Activated T-helper 1 cell treated with Interleukin-2 at 50 U/mL for 16 hours (primary cell): ENCODE measurements at regions not wholly inside any gene's neighbourhood (a gene's known extent, or its start where the extent isn't known, plus 50 kb on each side); places are given as distances from the start of the nearest gene placed in this dataset.

ENCODE experiments used
- DNase-seq: peaks from one replicate; pipeline ENCODE4 v3.0.0-alpha.2; 2020; ENCODE audit warnings: low read depth

DNA sequence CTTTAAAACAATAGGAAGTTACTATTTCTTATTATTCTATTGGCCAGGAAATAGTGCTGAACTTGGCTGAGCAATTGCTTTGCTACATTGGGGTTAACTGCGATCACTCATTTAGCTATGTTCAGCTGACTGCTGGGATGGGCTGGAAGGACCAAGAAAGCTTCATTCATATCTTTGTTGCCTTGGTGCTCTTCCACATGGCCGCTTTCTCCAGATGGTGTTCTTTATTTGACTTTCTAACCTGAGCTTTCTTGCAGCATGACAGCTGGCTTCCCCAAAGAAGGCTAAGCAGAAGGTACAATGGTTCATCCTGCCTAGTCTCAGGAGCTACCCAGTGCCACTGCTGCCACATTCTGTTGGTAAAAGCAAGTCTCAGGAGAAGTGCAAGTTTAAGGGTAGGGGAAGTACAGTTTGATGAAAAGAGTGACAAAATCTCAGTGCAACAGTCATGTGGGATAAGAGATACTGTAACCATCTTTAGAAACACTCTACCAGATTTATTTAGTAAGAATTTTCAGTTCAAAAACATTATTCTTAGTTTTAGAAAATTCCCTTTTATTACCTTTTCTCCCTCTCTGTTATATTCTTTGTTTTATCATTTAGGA is 180.6 kb upstream of the RBMS1 start:
- no peak for DNase-seq

DNA sequence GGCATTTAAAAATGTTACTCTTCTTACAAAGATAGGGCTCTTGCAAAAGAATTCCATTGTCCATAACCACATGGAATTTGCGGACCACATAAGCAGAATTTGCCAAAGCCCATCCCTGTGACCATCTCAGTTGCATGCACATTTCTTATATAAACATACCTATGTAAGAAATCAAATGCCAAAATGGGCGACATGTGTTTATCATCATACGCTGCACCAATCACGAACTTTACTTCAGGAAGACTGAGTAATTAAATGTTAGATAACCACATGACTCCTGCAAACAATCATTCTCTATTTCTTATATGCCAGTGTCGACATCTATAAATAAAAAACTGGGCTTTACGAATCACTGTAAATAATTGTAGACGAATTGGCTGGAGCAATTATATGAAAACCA is 186.1 kb upstream of the RBMS1 start:
- DNase-seq = no peak

DNA sequence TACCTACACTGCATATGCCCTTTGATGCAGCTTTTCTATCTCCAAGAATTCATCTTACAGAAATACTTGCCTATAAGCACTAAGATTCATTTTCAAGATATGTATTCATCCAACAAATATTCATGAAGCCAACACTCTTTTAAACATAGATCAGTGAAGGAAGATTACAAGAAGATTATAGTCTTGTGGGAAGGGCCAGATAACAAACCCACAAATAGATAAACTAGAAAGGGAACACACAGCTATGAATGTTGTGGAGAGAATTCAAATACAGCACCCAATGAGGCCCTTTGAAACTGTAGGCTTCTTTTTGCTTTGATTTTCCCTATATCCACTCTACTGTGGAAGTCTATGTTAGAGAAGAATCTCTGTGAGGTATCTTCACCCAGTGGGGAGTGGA is 186.7 kb upstream of the RBMS1 start:
- no peak for DNase-seq

DNA sequence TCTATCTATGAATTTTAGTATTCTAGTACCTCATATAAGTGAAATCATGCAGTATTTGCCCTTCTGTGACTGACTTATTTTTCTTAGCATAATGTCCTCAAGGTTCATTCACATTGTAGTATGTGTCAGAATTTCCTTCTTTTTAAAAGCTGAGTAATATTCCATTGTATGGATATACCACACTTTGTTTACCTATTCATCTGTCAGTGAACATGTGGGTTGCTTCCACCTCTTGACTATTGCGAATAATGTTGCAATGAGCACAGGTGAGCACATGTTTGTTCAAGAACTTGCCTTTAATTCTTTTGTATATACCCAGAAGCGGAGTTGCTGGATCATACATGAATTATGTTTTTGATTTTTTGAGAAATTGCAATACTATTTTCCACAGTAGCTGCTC is 187.4 kb upstream of the RBMS1 start:
- no peak for DNase-seq

DNA sequence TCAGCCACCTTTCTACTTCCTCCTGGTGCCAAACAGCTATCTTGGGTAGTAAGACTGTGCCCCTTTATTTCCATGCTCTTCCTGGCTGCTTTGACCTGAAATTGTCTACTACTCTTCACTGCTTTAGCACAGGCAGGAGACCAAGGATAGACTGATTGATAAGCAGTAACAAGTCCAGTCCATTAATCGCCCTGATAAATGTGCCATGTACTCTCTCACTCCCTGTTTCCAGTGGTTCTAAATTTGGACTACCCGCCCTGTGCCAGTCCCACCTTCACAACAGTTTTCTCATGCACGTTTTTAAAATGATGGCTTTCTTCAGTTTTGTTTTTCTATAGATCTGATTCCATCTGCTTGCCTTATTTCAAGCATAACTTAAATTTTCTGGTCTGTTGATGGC is 189.6 kb upstream of the RBMS1 start:
- no peak for DNase-seq

DNA sequence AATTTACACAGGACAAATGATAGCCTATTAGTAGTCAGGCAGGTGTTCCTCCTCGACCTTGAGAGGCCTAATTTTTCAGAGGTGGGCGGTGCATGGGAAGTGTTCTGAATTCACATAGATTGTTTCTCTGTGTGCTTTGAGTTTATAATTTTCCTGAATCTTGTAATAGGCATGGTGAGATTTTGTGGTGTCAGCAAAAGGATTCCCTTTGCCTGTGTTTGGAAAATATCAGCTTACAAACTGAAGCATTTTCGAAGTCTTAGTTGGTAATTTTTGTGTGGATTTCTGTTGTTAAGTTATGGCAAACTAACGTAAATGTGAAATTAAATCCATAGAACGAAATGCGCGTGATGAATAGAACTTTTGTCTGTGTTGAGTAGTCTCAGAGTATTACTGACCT is 194.0 kb upstream of the RBMS1 start:
- no peak for DNase-seq

DNA sequence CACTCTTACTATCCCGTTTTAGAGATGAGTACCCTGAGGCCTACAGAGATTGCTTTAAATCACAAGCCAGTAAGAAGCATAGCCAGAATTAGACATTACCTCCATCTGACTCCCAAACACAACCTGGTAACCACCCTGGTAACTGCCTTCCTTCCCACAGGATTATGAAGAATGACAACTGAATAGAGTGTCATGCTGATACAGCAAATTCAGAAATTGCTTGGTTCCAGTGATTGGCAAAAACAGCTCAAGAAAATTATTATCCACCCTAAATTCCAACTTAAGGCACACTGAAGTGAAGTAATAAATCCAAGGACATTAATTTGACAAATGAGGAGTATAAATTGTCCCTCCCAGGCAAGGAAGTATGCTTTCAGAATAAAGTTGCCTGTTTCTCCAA is 195.8 kb upstream of the RBMS1 start:
- no peak for DNase-seq

DNA sequence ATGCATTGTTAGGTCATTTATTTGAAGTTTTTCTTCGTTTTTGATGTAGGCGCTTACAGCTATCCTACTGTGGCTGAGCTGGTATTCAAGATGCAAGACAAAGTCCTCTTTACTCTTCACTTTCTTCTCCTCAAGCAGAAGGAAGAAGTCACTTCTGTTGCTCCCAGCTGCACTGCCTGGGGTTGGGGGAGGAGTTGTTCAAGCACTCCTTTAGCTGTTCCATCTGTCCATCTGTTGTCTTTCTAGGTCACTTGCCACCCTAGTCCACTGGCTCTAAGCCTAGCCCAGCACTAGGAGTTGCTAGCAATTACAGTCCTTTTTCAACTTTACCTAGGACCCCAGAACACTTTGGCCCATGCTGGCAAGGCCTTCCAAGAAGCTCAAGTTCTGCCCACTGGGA is 200.6 kb upstream of the RBMS1 start:
- no peak for DNase-seq

DNA sequence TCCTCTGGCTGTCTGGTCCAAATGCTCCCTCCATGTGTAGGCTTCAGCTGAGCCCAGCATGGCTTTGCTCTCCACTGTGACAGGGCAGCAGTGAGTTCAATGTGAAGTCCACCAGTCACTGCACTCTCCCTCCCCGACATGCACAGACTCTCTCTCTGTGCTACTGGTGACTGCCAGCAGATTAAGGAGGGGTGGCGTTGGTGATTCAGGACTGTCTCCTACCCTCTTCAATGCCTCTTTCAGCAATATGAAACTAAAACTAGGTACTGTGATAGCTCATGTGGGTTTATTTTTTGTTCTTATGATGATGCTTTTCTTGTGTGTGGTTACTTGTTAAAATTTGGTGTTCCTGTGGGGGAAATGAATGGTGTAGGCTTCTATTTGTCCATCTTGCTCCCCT is 201.0 kb upstream of the RBMS1 start:
- DNase-seq = no peak

DNA sequence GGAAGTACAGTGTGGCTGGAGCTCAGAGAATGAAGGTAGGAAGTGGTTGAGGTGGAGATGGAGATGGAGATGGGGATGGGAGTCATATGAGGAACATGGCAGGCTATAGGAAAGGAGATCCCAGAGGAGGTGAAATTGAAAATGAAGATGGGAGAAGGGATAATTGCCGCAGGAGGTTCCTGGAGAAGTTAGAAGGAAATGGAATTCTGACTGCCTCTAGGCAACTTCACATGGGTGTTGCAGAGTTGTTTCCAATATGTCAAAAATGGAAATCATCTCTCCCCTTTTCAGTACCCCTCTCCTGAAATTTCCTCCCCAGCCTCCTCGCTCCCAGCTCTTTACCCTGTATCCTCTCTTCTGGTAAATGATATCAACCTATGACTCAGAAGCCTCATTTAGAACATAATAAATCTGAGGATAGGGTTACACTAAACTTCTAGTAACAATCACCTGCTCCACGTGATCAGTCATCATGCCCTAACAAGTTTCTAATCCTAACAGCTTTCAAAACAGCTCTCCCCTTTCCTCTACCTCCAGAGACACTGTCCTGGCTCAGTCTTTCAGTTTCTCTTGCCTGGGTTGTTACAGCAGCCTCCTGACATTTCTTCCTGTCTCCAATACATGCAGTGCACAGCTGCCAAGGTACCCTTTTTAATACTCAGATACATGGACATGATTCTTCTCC is 201.9 kb upstream of the RBMS1 start:
- no peak for DNase-seq

DNA sequence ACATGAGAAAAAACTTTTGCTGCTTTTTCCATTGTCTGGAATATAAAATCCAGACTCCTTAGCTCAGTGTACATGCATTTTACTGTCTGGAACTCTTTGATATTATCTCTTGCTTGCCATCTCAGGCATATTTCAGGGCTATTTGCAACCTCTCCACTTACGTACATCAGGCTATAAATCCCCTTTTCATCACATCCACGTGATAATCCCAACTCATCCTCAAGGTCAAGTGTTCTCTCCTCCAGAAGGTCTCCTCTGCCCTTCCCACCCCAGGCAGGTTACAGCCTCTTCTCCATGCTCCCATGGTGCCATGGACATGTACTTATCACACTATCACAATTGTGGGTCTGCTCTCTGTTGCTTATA is 202.5 kb upstream of the RBMS1 start:
- DNase-seq = no peak

DNA sequence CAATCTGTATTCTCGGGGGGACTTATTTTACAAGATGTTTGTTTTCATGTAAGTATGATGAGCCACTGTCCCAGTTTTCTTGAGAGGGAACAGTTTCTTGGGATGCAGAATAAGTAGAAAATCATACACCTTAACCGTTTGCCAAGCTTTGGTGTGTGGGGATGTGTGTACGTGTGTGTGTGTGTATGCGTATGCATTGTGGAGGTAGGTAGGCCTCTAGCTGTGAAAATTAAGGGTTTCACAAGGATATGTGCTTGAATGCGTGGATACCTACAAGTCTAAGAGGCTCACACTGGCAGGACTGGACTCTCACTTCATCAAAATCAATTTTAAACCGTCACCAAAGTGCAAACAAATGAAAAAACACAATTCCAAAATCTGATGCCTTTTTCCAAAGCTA is 204.2 kb upstream of the RBMS1 start:
- DNase-seq = no peak

DNA sequence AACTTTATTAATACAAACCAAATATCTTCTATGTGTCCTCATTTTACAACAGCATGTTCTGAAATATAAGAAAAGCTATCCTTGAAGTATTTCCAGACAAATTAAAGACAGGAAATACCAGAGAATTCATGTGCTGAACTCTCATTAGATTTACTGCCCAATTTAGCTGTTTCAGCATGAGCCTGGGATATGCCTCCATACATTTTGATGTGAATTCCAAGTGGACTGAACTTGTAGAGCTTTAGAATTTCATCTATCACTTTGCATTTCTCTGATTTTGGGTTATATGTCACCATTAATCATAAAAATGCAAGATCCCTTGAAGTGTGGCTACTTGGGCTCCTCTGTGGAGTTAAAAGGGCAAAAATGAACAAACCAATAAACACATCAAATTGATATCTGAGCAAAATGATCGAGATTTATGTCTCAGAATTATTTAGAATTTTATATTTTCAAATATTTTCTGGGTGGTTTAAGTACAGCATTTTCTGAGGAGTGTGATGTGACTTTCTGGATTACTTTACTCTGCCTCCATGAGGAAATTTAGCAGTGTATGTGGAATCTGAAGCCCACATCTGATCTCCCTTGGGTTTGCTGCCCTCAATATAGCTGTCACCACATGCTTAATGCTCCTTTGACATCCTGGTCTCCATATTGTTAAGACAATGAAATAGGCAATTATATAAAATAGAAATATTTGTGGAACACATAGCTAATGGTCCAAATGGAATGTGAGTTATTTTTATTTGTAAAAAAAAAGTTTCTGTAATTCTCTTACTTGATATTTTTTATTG is 206.6 kb upstream of the RBMS1 start:
- no peak for DNase-seq

DNA sequence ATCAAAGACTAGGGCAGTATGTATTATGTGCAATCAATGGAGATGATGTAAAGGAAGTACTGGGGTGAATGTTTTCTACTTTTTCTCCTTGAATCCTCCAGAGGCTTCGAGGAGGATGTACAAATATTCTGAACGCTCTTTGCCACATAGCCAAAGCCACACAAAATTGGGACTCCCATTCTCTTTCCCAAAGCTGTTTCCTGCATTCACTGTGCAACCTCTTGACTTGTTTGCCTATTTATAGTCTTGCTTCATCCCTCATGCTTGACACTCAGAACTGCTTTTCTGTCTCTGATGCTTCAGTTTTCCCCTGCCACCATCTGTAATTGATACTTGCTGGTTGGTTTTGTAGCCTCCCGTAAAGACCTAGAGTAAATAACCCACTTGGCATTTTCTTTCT is 208.2 kb upstream of the RBMS1 start:
- DNase-seq = no peak

DNA sequence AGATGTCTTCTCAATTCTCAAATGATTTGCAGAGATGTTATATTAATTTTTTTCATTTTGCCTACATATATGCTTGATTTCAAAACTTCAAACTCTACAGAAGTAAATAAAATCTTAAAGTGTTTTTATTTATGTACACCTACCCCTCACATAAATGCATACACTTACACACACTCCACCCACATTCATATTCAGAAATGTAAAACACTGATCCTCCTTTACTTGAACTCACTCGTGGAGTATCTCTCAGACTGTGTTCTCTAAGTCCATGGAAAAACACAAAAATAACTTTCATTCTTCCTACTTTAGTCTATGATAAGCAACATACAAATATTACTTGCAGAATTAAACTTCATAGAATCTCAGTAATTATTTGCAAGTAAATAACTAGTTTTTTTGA is 209.1 kb upstream of the RBMS1 start:
- DNase-seq = no peak

DNA sequence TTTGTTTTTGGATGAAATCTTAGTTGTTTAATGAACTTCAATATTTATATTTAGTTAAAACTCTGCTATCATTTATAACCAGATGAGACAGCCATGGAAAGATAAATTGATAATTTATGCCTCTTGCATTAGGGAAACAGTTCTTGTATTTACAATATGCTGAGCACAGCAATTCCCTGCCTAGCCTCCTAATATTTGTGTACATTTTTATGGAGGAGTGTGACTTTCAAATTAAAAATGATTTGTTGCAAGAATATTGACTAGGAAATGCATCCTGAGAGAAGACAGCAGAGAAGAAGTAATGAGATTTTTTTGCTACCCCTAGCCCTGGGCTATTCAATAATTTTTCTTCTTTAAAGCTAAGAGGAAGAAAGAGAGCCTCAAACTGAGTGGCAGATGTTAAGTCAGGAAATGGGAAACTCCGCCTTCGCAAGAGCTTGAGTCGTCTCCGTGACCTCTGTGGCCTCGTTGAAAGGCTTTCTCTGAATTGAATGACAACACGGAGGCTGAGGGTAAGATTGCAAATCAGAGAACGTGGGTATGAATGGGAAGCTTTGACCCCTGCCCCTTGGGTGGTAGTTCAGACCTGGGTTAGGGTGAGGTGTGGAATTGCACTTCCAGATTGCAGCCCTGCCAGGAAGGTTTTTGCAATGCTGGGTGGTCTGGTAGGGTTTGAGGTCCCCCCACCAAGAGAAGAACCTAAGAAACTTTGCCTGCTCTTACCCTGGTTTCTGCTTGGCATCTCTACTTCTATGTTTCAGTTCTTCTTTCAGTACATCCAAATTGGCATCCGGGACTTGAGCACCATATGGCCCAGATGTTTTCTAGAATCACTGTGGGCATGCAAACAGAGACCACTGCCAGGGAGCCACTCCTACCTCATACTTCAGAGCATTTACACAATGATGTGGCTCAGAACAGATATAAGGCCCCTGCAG is 210.3 kb upstream of the RBMS1 start:
- no peak for DNase-seq

DNA sequence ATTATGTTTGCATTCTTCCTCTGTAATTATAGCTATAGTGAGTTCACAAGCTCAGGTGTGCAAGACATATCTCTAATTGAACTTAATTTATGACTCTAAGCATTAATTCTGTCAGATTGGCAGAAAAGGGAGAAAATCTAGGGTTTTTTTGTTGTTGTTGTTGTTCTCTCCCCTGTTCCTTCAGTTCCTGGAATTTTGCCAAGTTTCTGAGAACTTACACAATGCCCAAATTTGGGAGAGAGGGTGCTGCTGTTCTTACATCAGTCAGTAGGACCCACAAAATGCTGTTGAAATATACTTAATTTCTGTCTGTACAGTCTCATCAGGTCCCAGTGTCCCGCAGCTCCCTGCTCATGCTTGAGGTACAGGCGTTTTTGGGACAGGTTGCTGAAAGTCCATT is 221.8 kb upstream of the RBMS1 start:
- DNase-seq = no peak

DNA sequence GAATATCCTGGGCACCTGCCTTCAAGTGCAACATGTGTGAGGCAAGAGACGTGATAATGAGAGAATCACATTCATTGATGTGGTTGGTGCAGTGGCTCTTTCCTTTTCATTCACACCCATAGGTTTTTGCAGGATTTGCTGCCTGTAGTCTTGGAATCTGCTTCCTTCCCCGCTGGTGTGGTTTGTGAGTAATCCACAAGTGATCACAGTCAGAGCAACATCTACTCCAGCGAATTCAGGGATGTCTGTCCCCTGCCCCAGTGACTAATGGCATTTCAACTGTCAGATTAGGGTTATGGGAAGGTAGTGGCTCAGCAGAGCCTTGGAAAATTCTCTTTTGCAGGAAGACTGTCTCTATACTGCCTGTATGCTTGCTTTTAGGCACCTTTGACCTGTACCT is 225.5 kb upstream of the RBMS1 start:
- DNase-seq = no peak

DNA sequence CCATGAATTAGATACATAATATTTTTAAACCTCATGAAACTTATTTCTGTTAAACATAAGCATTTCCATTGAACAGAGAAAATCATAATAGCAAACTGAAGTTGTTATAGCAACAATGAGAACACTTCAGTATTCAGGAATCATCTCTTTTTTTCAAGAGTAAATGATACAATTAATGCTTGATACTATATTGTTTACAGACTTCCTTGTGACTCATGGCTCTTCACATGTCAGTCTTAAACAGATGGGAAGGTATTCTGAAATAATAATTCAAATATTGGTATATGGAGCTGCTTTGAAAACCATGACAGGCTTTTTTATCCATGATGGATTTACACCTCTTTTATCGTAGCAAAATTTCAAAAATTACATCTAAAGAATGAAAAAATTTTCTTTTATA is 226.5 kb upstream of the RBMS1 start:
- DNase-seq = no peak

DNA sequence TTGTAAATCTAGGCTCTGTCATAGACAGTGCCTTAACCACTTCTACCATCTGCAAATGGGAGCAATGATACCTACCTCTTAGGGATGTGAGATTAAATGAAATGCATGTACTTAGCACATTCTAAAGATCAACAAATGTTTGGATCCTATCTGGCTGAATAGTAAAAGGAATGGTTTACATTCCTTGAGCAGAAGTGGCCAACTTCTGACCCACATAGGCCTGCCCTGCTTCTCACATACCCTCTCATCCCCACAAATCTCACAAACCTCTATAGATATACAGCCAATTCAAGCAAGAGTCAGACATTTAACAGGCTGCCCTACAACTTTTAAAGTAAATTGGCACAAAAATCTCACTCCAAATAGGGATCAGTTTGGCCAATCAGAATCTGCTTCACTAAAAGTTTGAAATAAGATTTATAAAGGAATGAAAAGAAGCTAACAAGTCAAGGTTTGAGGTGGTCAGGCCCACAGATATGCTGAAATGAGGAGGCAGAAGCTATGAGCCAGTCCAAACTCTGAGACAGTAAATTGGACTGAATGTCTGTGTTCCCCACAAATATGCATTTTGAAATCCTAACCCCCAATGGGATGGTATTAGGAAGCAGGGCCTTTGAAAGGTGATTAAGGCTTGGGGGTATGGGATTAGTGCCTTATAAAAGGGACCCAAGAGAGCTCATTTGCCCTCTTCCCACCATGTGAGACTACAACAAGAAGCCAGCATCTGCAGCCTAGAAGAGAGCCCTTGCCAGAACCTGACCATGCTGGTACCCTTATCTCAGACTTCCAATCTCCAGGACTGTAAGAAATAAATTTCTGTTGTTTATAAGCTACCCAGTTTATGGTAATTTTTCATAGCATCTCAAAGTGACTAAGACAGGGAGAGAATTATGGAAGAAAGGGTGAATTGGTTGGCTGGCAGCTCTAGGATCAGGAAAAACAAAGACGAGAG is 227.8 kb upstream of the RBMS1 start:
- DNase-seq = no peak

DNA sequence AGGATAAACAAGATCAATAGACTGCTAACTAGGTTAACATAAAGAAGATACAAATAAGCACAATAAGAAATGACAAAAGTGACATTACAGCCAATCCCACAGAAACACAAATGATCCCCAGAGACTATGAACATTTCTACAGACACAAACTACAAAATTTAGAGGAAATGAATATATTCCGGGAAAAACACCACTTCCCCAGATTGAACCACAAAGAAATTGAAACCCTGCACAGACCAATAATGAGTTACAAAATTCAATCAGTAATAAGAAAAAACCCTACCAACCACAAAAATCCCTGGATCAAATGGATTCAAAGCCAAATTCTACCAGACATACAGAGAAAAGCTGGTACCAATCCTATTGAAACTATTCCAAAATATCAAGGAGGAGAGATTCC is 232.4 kb upstream of the RBMS1 start:
- no peak for DNase-seq
